ENCODE measurements at regions not wholly inside any gene's neighbourhood (a gene's known extent, or its start where the extent isn't known, plus 50 kb on each side); places are given as distances from the start of the nearest gene placed in this dataset.

- TF ChIP-seq POLR2A (IDR thresholded peaks at IDR 0.05; ENCODE audit: low read length) (no peak), GATA1 (IDR thresholded peaks at IDR 0.05; ENCODE audit: low read depth, low read length) (no peak)
- no peak for DNase-seq
Measured at GRCh38 chrX:99413317-99413716, 996.8 kb downstream of the PCDH19 start.

- TF ChIP-seq POLR2A (IDR thresholded peaks at IDR 0.05; ENCODE audit: low read length) (no peak), GATA1 (IDR thresholded peaks at IDR 0.05; ENCODE audit: low read depth, low read length) (no peak)
- no peak for DNase-seq
Measured at GRCh38 chrX:99398545-99398944, 1011.5 kb downstream of the PCDH19 start.

DNA sequence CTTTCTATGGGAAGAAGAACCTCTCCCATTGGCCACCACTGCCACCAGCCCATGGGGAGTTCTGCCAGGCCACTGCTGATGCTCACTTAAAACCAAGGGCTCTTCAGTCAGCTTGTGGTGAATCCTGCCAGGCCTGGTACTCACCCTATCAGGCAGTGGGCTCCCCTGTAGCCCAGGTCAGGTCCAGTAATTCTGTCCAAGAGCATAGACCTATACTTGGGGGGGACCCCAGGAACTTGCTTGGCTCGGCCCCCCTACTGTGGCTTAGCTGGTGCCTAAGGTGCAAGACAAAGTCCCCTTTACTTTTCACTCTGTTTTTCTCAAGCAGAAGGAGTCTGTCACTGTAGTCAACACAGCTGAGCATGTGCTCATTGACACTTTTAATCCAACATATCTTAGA lies 1012.2 kb downstream of the PCDH19 start:
- no peak for DNase-seq
- TF ChIP-seq POLR2A (IDR thresholded peaks at IDR 0.05; ENCODE audit: low read length) (no peak), GATA1 (IDR thresholded peaks at IDR 0.05; ENCODE audit: low read depth, low read length) (no peak)

- no peak for TF ChIP-seq POLR2A (IDR thresholded peaks at IDR 0.05; ENCODE audit: low read length)
- no peak for TF ChIP-seq GATA1 (IDR thresholded peaks at IDR 0.05; ENCODE audit: low read depth, low read length)
- no peak for DNase-seq
Measured at GRCh38 chrX:99394456-99394855, 1015.6 kb downstream of the PCDH19 start.

DNA sequence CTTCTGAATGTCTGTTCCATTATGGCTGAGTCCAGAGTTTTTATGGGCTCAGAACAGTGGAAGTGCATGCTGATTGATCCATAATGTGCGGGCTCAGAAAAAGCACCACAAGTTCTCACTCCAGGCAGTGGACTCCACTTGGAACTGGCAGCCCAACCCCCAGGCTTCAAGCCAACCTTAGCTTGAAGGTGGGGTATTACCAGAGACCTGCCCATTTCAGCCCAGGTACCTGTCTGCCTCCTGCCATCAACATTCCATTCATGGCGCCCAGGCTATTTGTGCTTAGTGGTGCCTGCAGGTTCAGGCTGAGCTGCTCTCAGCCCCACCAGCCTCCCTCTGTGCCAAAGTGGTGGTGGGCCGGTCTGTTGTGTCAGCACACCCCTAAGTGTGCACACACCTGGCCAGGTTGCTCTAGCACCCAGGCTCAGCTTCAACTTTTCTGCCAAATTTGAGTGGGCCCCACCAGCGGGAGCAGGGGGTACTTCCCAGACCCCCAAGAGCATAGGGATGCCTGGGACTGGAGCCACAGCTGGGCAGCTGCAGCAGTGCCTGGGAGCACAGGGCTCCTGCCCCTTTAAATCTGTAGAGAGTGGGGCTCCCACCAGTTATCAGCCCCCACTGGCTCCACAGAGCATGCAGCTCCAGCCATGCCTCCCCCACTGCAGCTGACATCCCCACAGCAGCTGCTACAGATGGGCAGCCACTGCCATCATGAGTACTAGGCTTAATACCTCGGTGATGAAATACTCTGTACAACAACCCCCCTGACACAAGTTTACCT lies 1025.3 kb downstream of the PCDH19 start:
- no peak for TF ChIP-seq GATA1 (IDR thresholded peaks at IDR 0.05; ENCODE audit: low read depth, low read length)
- TF ChIP-seq POLR2A (IDR thresholded peaks at IDR 0.05; ENCODE audit: low read length): no peak
- no peak for DNase-seq

GRCh38 chrX:99383786-99384185 lies 1026.3 kb downstream of the PCDH19 start:
- TF ChIP-seq GATA1 (IDR thresholded peaks at IDR 0.05; ENCODE audit: low read depth, low read length): no peak
- DNase-seq: no peak

GRCh38 chrX:99371976-99372595 lies 1038.0 kb downstream of the PCDH19 start:
- TF ChIP-seq GATA1 (IDR thresholded peaks at IDR 0.05; ENCODE audit: low read depth, low read length) (no peak), POLR2A (IDR thresholded peaks at IDR 0.05; ENCODE audit: low read length) (no peak)
- no peak for DNase-seq

DNA sequence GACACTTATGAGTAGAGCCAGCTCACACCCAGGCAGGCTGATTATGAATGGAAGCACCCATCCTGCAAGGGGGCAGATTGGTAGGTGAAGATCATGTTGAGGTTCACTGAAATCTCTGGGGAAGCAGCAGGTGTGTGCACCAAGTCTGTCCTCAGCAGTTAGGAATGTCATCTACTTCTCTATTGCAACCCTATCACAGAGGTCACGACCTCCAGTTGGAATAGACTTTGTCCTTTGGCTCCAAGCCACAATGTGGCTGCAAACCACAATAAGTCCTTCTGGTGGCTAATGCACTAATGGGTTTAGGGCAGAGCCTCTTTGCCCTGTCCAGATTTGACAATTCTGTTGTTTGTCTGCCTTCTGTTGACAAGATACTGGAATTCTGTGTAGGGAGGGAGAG lies 1056.7 kb downstream of the PCDH19 start:
- DNase-seq: no peak
- TF ChIP-seq POLR2A (IDR thresholded peaks at IDR 0.05; ENCODE audit: low read length) (no peak), GATA1 (IDR thresholded peaks at IDR 0.05; ENCODE audit: low read depth, low read length) (no peak)

GRCh38 chrX:99348256-99348655 lies 1061.8 kb downstream of the PCDH19 start:
- DNase-seq: no peak
- TF ChIP-seq GATA1 (IDR thresholded peaks at IDR 0.05; ENCODE audit: low read depth, low read length) (no peak), POLR2A (IDR thresholded peaks at IDR 0.05; ENCODE audit: low read length) (no peak)

DNA sequence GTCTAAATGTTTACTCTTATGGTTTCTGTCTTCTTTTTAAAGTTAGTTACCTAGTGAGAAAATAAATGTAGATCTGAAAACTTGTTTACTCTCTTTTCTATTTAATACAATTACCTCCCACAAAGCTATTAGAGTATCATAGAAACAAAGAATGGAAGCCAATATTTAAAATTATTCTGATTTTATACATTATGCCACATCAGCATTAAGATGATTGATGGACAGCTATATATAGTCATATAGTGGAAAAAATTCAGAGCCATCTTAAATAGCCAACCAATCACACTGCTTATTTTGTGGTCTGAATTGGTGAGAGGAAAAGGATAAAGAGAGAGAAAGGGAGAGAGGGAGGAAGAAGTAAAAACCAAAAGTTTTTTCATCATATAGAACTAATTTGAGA lies 1101.8 kb downstream of the PCDH19 start:
- no peak for TF ChIP-seq POLR2A (IDR thresholded peaks at IDR 0.05; ENCODE audit: low read length)
- TF ChIP-seq GATA1 (IDR thresholded peaks at IDR 0.05; ENCODE audit: low read depth, low read length): no peak
- DNase-seq: no peak

DNA sequence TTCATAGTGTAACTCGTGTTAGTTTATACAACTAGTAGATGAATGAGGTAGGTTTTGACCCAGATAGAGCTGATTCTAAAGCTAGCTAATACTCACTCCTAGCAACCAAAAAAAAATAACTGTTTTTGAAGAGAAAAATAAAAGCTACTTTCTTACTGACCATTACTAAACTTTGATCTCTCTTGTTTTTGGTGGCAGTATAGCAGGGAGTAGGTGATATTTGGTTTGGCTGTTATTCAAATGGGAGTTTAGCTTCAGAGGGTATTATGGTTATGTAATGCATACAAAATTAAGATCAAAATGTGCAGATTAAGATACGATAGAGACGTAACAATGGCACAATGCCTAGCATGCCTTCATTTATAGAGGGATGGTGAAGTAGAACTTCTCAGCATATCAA lies 1104.5 kb downstream of the PCDH19 start:
- TF ChIP-seq POLR2A (IDR thresholded peaks at IDR 0.05; ENCODE audit: low read length) (no peak), GATA1 (IDR thresholded peaks at IDR 0.05; ENCODE audit: low read depth, low read length) (no peak)
- no peak for DNase-seq

GRCh38 chrX:99301990-99302389 lies 1108.1 kb downstream of the PCDH19 start:
- no peak for TF ChIP-seq POLR2A (IDR thresholded peaks at IDR 0.05; ENCODE audit: low read length)
- no peak for TF ChIP-seq GATA1 (IDR thresholded peaks at IDR 0.05; ENCODE audit: low read depth, low read length)
- DNase-seq: peak; percentile 0

GRCh38 chrX:99271641-99272040 lies 1138.4 kb downstream of the PCDH19 start:
- DNase-seq: no peak
- no peak for TF ChIP-seq POLR2A (IDR thresholded peaks at IDR 0.05; ENCODE audit: low read length)
- no peak for TF ChIP-seq GATA1 (IDR thresholded peaks at IDR 0.05; ENCODE audit: low read depth, low read length)

DNA sequence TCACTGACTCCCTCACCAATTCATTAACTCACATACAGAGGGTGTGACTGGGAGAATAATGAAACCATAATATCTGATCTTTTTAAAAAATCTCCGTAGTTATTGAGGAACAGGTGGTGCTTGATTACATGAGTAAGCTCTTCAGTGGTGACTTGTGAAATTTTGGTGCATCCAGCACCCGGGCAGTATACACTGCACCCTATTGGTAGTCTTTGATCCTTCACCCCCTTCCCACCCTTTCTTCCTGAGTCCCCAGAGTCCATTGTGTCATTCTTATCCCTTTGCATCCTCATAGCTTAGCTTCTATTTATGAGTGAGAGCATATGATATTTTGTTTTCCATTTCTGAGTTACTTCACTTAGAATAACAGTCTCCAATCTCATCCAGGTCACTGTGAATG lies 1143.8 kb downstream of the PCDH19 start:
- no peak for DNase-seq

GRCh38 chrX:99248180-99248579 lies 1161.9 kb downstream of the PCDH19 start:
- DNase-seq: no peak

More for the DNA sequence above, 1143.8 kb downstream of the PCDH19 start:
- TF ChIP-seq GATA1 (IDR thresholded peaks at IDR 0.05; ENCODE audit: low read depth, low read length) (no peak), POLR2A (IDR thresholded peaks at IDR 0.05; ENCODE audit: low read length) (no peak)

More at GRCh38 chrX:99248180-99248579, 1161.9 kb downstream of the PCDH19 start:
- TF ChIP-seq GATA1 (IDR thresholded peaks at IDR 0.05; ENCODE audit: low read depth, low read length): no peak
- TF ChIP-seq POLR2A (IDR thresholded peaks at IDR 0.05; ENCODE audit: low read length): no peak

All from erythroblast (primary cell).